Inflammatory macrophage (primary cell): ENCODE measurements at regions not wholly inside any gene's neighbourhood (a gene's known extent, or its start where the extent isn't known, plus 50 kb on each side); places are given as distances from the start of the nearest gene placed in this dataset.
"Not testable (repeated sequence)": the region's sequence is repeated elsewhere in the genome, so short reads cannot be mapped to it uniquely, and the experiment has no call there.

ENCODE experiments used
- DNase-seq, 2 donors: peaks; one replicate each; pipeline ENCODE4 v3.0.0-alpha.2; 2020 to 2022

DNA sequence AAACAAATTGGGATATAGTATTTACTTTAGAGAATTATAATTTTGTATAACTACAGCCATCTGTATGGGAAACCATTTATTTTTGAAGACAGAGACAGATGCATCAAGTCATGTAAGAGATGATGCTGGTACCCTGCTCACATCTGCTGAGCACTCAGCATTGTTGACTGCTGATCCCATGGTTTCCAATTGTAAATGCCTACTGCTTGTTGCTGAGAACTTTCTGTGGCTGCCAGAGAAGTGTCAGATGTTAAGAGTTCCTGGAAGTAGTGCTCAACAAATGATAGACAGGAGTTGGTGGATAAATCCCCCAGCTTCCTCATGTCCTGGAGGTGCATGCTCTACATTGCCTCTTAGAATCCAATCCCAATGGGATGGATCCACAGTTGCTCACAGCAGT lies 167.1 kb downstream of the OXSM start:
- DNase-seq = no peak

DNA sequence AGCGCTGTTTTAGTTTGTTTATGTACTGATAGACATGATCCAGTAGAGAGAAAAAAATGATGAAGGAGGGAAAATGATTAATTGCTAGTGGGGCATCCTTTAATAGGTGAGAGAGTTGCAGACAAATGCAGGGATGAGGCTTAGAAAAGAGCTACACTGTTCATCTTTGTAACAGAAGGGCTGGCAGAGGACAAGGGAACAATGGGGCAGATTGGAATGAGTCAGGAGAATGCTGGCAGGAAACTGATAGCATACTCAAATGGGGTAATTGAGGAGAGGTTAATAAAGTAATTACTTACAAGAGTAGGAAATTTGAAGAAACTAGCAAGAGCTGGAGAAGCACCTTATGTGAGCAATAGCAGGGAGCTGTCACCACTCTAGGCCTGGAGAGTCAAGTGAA lies 170.9 kb downstream of the OXSM start:
- DNase-seq = no peak

DNA sequence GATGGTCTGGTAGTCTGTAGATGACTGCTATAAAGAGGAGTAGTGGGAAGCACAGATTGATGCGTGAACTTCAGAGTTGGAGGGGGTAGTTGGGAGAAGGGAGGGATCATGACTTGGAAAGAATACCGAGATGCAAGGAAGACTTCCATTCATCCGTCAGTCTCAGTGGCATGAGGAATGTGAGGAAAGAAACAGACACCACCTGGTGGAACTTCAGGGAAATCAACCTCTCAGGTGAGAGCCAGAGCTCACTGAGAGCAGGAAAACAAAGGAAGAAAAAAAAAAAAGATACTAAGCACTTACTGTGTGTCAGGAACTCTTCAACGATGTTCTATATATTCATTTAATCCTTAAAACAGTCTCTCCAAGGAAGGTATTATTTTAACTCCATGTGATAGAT lies 172.4 kb downstream of the OXSM start:
- no peak for DNase-seq

DNA sequence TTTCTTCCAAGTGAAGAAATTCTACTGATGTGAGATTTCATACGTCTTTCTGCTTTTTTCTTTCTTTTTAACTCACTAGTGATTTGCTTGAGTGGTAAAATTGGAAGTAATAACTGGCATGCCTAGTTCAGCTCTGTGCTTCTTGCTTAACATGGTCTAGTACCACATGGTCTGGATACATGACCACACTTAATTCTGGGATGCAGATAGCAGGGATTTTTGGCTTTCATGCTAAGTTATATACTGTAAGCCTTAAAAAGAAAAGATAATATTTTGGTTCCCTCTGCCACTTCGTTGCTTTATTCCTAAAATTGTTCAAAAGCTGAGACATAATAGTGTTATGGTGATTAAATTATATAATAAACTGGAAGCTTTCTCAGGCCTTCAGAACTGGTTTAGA lies 174.3 kb downstream of the OXSM start:
- DNase-seq = no peak

DNA sequence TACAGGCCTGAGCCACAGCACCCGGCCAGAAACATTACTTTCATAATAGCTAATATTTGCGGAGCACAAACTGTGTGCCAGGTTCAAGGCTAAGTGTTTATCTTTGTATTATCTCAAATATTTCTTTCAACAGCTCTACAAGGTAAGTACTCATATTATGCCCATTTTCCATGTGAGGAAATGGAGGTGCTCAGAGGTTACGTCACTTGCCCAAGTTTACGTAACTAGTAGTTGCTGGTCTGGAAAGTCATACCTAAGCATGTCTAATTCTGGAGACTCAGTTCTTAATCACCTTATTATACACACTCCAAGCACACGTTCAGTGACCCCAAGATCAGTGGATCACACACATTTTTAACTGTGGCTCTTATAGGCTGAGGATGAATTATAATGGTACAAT lies 177.5 kb downstream of the OXSM start:
- DNase-seq = no peak

DNA sequence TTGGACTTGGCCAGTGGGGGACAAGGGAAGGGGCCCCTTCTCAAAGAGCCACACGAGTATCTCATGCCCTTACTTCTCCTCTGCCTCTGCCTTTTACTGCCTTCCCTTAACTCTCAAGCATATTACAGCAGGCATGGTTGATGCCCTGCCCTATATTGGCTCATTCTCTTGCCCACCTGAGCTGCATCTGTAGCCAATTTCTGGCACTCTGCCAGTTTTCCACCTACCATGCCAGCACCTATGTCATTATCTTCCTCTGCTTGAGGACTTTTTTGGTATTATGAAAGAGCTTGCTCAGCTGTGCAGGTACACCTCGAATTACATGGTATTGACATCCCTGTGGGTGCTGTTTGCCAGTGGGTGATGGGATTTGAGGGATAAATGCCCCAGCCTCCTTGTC lies 181.8 kb downstream of the OXSM start:
- DNase-seq = no peak

DNA sequence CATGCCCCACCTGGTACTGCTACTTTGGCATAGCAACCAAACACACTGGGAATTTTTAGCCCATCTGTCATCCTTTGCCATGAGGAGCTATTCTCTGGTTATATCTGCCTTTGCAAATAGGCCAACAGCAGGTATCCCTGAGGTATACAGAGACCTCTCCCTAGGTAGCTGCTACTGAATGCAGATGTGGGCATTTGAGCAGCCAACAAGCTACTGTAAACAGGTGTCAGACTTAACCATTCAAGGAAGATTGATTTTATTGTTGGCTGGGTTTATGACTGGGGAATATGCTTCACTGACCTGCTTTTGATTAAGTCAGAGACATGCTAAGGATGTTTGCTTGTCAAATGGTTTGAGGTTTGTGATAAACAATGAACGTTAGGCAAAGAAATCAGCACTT lies 183.2 kb downstream of the OXSM start:
- no peak for DNase-seq

DNA sequence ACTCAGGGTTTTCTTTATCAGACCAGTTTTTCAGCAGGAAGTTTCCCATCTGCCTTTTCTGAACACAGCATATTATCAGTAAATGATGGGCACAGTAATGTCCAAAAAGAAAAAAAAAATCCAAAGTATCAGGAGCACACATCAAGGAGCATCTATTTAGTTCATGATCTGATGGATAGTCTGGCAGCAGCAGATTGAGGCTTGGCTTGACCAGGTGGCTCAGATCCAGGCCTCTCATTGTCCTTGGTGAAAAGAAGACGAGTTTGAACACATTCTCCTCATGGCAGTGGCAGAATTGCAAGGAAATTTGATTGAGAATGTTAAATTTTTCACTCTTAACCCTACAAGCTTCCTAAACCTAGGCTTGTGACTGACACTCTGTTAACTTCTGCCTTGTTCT lies 192.9 kb downstream of the OXSM start:
- no peak for DNase-seq

DNA sequence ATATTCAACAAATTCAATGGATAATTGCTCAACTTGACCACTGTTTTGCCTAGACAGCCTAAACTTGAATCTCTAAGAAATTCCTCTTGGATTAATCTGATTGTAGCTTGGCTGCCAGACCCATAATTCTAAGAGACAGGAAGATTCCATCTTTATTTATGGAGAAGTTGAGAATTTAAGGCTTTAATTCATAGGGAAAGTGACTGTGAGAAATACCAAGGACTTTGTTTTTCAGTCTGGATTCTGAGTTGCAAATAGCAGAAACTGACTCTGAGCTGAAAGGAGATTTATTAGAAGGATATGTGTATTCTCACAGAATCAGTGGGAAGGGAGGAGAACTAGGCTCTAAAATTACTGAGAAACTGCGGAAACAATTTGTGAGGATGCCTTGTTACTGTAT lies 195.7 kb downstream of the OXSM start:
- DNase-seq = no peak

DNA sequence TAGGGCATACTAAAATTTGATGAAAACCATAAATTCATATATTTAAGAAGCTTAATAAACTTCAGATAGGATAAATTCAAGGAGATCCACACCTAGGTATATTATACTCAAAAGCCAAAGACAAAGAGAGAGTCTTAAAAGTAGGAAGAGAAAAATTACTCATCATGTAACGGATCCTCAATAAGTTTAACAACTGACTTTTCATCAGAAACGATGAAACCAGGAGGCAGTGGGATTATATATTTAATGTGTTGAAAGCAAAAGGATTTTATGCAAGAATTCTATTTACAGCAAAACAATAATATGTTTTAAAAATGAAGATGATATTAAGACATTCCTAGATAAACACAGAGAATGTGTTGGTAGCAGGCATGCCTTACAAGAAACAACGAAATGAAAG lies 202.7 kb downstream of the OXSM start:
- DNase-seq = no peak

DNA sequence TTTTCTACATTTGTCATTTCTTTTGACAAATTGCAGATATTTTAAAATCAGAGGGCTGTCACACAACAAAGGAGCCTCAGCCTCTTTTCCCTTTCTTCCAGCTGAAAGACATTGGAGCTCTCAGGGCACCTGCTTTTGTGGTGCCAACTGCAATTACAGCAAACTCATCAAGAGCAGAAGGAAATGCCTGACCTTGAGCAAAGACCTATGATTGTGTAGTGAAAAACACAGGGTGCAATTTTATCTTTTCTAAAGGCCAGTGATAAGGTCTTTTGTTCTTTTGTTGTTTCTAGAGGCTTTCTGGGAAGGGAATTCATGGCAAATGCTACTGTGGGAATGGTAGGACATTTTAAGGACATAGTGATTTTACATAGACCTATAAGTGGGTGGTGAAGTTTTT lies 214.3 kb downstream of the OXSM start:
- no peak for DNase-seq

DNA sequence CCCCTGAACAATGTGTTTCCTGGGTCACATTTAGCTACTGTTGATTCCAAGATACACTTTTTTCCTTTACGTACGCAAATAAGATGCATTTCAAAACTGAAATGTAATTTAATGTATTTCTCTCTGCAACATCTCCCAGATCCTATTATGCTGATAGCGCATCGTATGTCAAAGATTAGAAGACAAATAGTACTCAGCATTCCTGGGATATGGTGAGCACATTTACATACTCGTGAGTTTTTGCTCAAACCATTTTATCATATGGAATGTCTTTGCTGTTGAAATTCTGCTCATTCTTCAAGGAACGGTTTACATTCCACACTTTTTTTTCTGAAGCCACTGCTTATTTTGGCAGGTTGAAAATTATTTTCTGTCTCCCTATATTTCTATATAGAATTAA lies 221.4 kb downstream of the OXSM start:
- DNase-seq = no peak

DNA sequence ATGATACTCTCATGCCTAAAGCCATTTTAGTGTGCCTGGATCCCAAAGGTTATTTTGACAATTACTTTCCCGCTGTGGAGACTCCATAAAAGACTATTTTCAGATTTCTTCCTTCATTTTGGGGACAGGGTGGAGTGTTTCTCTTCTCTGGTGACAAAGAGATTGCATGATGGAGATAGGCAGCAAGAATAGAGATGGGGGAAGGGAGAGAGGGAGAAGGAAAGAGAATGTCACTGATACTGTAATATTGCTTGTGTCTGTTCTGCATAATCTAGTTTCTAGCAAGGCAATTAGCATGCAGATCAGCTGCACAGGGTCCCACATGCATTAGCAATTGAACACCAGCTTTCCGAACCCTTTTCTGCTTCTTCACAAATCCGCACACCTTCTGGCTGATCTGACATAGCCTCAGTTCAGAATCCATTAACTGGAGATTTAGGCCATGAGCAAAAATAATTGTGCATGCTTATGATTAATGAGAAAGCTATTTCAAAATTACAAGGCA lies 222.4 kb downstream of the OXSM start:
- DNase-seq = no peak

DNA sequence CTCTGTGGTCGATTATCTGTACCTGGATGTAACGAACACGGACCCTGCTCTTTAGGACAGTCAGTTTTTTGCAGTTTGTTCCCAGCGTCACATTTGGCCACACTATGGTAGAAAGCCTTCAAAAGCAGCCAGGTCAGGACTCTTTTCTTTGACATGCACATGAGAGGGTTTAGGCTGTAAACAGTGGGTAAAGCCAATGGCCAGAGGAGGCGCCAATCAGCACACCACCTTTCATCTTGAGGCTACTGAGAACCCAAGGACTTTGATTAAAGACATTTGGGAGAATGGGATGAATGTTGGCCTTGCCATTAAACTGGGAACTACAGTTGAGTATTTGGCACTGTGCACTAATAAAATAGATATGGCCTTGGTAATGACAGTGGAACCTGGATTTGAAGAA lies 225.9 kb downstream of the OXSM start:
- no peak for DNase-seq

DNA sequence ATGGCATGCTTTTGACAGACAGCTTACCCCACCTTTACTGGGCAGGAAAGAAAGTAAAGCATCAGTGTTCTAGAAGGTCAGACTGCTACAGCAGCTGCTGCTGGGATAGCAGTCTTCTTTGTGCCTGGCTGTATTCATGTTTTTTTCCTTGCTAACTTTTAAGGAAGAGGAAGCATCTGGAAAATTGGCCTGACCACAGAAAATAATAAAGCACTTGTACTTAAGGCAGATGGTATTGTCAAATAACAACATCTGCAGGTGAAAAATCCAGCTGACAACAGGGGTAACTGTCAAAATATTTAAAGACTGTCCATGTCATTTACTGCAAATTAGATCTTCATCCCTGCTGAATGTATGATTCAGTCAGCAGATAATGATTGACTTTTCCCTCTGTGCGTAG lies 229.0 kb downstream of the OXSM start:
- DNase-seq = no peak

DNA sequence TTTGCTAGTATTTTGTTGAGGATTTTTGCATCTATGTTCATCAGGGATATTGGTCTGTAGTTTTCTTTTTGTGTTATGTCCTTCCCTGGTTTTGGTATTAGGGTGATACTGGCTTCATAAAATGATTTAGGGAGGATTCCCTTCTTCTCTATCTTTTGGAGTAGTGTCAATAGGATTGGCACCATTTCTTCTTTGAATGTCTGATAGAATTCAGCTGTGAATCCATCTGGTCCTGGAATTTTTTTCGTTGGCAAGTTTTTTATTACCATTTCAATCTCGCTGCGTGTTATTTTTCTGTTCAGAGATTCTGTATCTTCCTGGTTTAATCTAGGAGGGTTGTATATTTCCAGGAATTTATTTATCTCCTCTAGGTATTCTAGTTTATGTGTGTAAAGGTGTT lies 234.3 kb downstream of the OXSM start:
- DNase-seq = not testable (repeated sequence)

DNA sequence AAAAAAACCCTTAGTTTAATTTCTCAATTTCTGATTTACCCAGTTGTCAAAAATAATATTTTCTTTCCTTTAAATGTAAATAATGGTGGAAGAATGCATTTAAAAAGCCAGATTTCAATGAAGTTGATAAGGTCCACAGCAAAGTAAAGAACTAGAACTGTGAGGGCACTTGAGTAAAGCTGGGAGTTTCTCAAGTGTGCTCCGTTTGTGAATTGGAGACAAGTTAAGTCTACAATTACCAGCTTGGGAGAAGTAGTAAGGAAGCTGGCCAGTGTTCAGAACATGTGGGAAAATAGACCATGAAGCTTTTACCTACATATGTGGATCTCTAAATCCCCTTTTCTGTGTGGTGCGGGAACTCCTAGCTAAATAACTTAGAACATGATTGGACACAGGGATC lies 239.4 kb downstream of the OXSM start:
- no peak for DNase-seq

DNA sequence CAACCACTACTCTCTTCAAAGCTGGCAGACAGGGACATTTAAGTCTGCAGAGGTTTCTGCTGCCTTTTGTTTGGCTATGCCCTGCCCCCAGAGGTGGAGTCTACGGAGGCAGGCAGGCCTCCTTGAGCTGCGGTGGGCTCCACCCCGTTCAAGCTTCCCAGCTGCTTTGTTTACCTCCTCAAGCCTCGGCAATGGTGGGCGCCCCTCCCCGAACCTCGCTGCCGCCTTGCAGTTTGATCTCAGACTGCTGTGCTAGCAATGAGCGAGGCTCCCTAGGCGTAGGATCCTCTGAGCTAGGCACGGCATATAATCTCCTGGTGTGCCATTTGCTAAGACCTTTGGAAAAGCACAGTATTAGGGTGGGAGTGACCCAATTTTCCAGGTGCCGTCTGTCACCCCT lies 252.2 kb downstream of the OXSM start:
- not testable (repeated sequence) for DNase-seq

DNA sequence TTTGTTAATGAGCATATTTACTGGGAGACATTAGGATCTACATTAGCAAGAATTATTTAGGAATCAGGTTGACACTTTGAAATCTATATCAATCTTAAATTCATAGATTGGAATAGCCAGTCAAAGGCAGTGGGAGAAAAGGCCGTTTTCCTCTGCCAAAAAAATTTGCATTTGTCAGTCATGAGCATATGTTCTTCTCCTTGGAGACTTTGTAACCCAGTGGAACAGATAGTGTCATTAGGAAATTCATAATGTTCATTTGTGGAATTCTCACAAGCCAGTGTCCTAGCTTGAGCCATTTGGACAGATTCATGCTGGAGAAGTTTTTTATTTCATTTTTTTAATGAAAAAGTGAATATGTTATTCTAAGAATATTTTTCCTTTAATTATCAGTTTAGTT lies 260.1 kb downstream of the OXSM start:
- no peak for DNase-seq

DNA sequence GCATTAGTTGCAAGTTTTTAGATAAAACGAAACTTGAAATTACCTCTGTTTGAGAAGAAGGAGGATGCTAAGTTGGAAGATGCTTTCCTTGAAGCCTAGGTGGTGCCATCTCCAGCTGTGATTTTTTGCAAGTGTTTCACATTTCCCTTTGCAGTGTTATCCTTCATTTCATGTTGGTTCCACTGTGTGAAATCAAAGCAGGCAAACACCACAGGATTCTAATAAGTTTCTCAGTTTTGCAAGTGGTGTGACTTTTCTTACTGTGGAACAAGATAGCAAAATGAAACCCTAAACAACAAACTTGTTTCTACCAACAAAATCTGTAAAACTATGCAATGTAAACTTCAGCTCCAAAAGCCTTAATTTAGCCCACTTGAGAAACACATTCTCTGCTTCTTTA lies 260.9 kb downstream of the OXSM start:
- no peak for DNase-seq

DNA sequence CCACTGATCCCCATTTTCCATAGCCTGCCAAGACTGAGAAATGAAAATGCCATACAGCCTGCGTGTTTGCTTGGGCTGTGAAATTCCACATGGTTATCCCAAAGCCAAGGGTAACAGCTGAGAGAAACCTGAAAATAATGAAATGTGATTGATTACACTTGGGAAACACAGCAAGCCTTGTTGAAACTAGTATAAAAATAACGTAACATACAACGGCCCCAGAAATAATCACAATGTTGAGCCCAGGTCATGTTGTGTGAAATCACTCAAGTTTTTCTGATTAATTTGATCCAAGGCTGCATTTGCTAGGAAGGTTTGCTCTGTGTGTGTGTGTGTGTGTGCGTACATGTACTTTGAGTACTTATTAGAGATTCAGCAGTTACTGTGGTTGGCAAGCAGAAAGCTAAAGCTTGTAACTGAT lies 269.0 kb downstream of the OXSM start:
- DNase-seq = no peak

DNA sequence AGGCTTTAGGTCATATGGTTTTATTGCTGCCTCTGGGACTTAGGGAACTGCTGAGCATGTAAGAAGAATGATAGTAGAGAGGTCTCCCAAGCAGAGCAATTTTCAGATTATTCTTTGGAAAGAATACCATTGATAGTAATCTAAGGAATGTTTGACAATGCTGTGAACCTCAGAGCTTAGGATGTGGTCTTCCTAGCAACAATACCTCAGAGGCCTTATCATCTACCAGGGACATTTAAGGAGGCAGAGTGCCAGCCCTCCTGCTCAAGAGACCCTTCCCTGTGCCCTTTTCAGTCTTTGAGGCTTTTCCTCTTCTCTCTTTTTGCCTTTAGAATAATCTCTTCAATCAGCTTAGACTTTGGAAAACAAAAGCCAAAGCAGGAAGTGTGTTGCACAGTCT lies 272.1 kb downstream of the OXSM start:
- DNase-seq = no peak

DNA sequence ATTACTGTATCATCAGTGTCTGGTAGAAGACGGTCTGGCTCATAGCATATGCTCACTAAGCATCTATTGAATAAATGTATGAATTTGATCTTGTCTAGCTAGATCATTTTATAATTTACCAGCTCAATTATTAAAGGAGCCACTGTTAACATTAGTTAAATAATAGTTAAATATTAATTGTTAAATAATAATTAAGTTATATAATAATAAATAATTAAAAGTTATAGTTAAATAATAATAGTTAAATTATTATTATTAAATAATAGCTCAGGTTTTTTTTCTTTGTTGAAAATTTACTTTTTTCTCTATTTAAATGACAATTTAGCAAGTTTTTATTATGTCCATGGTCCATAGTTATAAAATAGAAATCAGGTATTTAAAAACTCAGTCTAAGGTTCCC lies 274.4 kb downstream of the OXSM start:
- no peak for DNase-seq

DNA sequence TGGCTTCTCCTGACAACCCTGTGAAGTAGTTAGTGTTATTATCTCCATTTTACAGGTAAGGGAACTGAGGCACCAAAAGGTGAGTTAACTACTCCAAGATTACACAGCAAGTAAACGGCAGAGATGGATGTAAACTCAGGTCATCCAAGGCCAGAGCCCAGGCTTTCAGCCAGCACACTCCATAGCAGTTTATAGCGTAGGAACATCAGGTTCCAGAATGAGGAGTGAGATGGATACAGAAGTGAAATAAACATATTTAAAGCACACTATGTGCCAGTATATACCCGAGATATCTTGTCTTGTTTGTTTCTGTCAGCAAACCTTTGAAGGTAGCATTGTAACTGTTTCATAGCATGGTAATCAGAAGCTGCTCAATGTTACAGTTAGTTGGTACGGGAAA lies 279.0 kb downstream of the OXSM start:
- DNase-seq = no peak

DNA sequence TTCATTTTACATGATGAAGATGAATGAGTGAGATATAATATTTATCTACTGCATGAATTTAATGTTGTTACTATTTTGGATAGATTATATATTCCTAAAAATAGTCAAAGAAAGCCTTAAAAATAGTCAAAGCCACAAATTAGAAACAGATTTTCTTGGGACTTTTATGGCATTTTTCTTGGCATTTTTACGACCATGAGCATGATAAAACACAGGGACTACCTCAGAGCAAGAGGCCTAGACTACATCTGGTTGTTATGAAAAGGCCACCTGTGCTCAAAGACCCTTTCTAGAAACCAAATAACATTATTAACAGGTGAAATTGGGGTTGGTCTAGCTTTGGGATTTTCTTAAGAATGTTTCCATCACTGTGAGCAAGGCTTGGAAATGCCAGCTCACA lies 281.0 kb downstream of the OXSM start:
- no peak for DNase-seq

DNA sequence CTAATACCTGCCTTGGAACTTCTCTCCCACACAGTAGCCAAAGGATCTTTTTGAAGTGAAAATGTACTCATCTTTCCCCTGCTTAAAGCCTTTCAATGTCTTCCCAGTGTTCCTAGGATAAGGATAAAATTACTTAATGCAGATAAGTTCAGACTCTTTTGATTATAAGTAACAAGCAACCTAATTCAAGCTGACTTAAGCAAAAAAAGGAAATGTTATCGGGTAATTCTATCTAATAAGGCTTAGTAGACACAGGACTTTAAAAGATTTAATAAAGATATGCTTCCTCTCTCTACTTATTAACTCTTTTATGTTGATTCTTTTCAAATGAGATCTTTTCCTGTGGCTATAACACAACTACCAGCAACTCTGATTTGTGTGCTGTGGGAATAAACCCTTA lies 284.2 kb downstream of the OXSM start:
- DNase-seq = no peak
